ENCODE measurements at regions not wholly inside any gene's neighbourhood (a gene's known extent, or its start where the extent isn't known, plus 50 kb on each side); places are given as distances from the start of the nearest gene placed in this dataset.
"Not testable (repeated sequence)": the region's sequence is repeated elsewhere in the genome, so short reads cannot be mapped to it uniquely, and the experiment has no call there.

DNA sequence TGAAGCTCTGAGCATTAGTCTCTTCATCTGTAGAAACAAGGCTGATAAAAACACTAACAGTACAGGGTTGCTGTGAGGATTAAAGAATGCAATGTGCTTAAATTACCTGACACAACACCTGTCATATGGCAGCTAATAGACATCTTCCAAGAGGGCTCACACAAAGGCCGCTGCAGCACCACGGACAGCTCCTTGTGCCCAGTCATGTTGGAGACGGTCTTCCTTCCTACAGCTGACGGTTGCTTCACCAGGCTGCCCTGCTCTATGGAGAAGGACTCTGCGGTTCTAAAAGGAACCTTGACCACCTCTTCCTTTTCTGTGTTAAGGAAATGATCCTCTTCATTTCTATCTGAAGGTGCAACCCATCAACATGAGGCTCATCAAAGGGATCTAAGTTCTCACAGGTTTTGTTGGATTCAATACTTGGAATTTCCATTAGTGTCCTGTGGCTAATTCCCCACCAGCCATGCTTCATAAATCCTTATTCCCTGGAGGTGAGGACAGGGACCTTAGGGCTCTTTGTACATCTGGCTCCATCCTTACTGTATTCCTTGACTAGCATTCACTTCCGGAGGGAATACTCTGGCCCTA, 138.9 kb upstream of the CES5A start:
- peak in 1 of 2 donors; percentile 32 for DNase-seq (ENCODE audit: low read depth in 2 of 2)

GRCh38 chr16:56012482-56012811, 137.3 kb upstream of the CES5A start:
- DNase-seq (ENCODE audit: low read depth in 2 of 2) = no peak

- DNase-seq (ENCODE audit: low read depth in 2 of 2) = no peak
Measured at GRCh38 chr16:56011808-56012481, 136.8 kb upstream of the CES5A start.

DNA sequence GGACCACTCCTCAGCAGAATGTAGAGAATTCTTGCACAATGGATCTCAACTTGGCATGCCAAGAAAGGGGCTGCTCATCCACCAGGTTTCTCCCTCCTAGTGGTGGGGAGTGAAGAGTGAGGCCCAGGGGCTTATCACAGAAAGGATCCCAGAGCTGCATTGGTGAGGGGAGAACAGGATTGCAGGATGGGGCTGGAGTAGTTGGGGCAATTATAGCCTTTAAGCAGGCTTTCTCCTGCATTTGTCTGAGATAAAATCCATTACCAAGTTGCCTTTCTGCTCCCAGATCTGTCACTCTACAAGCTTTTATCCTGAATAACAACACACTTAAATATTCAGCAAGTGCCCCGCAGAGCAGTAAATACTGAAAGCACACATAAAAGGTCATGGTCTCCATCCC, 130.8 kb upstream of the CES5A start:
- DNase-seq (ENCODE audit: low read depth in 2 of 2) = no peak

DNA sequence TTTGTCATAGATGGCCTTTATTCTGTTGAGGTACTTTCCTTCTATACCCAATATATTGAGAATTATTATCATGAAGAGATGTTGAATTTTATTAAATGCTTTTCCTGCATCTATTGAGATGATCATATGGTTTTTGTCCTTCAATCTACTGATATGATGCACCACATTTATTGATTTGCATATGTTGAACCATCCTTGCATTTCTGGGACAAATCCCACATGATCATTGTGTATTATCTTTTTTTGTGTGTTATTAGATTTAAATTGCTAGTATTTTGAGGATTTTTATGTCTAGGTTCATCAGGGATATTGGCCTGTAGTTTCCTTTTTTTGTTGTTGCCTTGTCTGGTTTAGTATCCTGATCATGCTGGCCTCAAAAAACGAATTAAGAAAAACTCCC, 124.5 kb upstream of the CES5A start:
- DNase-seq (ENCODE audit: low read depth in 2 of 2) = no peak

DNA sequence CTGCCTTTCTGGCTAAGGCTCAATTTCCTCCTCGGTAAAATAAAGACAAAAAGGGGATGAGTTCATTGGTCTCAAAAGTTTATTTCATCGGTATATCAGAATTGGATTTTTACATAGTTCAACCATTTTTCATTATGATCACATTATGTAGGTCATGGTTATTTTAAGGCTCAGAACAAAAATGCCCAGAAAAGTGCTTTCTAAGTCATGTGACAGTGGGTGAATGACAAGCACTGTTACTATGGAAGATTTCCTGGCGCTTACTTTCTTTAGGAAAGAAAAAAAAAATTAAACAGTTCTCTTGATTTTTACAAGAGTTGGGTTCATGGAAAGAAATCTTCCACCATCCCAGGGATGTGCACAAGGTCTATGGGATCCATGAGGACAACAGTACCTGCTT, 117.9 kb upstream of the CES5A start:
- no peak for DNase-seq (ENCODE audit: low read depth in 2 of 2)

DNA sequence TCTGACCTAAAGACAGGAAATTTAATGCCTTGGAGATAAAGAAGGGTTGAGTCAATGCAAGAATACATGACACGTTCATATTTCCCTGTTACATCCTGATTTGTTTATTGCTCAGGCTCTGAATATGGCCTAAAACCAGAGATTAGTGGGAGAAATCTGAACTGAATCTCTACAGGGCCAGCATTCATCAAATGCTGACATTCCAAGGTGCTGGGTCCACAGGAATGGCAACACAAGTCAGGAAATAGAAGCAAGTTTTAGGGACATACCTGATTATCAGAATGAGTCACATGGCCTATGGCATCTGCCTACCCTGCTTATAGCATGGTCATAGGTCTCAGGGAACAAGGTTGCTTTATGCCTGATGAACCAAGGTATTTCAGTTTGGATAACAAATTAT, 117.4 kb upstream of the CES5A start:
- DNase-seq (ENCODE audit: low read depth in 2 of 2) = no peak

DNA sequence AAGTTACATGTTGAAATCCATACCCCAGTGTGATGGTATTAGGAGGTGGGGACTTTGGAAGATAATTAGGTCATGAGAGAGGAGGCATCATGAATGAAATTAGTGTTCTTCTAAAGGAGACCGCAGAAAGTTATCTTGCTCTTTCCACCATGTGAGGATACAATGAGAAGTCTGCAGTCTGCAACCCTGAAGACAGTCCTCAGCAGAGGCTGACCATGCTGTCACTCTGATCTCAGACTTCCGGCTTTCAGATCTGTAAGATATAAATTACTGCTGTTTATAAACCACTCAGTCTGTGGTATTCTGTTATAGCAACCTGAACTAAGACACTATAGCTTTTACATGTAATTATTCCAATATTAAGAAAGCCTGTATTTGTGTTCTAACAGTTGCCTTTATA, 116.7 kb upstream of the CES5A start:
- DNase-seq (ENCODE audit: low read depth in 2 of 2) = no peak

DNA sequence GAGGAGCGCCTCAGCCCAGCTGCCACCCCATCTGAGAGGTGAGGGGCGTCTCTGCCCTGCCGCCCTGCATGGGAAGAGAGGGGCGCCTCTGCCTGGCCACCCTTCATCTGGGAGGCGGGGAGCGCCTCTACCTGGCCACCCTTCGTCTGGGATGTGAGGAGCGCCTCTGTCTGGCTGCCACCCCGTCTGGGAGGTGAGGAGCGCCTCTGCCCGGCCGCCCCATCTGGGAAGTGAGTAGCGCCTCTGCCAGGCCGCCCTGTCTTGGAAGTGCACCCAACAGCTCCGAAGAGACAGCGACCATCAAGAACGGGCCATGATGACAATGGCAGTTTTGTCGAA, 114.4 kb upstream of the CES5A start:
- no peak for DNase-seq (ENCODE audit: low read depth in 2 of 2)

- DNase-seq (ENCODE audit: low read depth in 2 of 2) = not testable (repeated sequence)
Measured at GRCh38 chr16:55988850-55989568, 113.8 kb upstream of the CES5A start.

GRCh38 chr16:55988013-55988412, 112.8 kb upstream of the CES5A start:
- DNase-seq (ENCODE audit: low read depth in 2 of 2) = no peak

DNA sequence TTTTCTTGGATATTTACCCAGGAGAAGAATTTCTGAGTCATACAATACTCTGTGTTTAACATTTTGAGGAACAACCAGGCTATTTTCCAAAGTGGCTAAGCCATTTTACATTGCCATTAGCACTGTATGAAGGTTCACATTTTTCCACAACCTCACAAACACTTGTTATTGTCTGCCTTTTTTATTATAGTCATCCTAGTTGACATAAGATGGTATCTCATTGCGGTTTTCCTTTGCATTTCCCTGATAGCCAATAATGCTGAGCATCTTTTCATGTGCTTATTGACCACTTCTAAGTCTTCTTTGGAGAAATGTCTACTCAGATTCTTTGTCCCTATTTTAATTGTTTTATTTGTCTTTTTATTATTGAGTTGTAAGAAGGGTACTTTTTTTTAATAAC, 107.4 kb upstream of the CES5A start:
- DNase-seq (ENCODE audit: low read depth in 2 of 2) = no peak

- no peak for DNase-seq (ENCODE audit: low read depth in 2 of 2)
Measured at GRCh38 chr16:55981557-55981956, 106.4 kb upstream of the CES5A start.

DNA sequence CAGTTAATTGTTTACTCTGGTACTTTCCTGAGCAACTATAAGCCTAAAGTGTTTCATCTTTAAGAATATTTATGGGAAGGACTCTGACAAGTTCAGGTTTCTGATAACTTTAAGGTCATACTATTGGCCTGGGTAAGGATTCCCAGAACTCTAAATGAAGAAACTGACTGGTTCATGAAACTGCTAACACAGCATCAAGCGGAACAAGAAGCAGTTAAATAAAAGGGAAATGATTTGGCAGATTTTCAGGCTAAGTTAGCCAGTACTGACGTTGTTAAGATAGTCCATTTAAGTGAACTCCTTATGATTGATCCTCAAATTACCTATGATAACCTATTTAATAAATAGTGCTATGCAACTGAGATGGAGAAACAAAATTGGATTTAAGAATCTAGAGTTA, 101.6 kb upstream of the CES5A start:
- DNase-seq (ENCODE audit: low read depth in 2 of 2) = no peak

DNA sequence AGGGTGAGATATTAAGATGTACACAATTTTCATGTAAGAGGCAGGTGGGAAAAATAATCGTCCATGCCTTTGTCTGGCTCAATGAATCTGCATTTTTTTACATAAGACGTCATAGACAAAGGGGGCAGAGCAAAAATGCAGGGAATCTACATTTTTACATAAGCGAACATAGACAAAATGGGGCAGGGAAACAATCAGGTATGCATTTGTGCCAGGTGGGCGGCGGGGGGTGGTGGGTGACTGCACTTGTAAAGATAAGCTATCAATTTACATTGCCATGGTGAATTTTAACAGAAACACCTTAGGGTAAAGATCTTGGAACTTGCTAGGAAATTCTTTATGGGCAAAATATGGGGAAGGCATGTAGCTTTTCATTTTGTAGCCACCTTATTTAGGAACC, 96.3 kb upstream of the CES5A start:
- no peak for DNase-seq (ENCODE audit: low read depth in 2 of 2)

- DNase-seq (ENCODE audit: low read depth in 2 of 2) = no peak
Measured at GRCh38 chr16:55968221-55968620, 93.0 kb upstream of the CES5A start.

- DNase-seq (ENCODE audit: low read depth in 2 of 2) = no peak
Measured at GRCh38 chr16:55964923-55965475, 89.8 kb upstream of the CES5A start.

DNA sequence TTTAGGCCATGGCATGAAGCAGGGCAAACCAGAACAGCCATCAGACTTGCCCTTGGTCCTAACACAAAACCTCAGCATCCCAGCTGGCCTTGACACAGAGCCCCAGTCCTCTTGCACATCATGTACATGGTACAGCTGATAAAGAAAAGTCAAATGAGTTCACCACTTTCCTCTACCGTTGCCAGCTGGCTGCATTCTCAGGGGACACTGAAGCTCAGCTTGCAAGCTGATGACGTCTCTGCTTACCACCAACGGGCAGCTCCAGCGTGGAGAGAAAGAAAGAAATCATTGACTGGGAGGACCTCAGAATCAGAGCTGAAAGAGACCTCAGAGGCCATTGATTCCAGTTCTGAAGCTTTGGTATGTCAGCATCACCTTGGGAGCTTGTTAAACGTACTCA, 80.7 kb upstream of the CES5A start:
- no peak for DNase-seq (ENCODE audit: low read depth in 2 of 2)

GRCh38 chr16:55955424-55955823, 80.3 kb upstream of the CES5A start:
- DNase-seq (ENCODE audit: low read depth in 2 of 2) = no peak

- DNase-seq (ENCODE audit: low read depth in 2 of 2) = no peak
Measured at GRCh38 chr16:55954906-55955305, 79.7 kb upstream of the CES5A start.

GRCh38 chr16:55949518-55949917, 74.3 kb upstream of the CES5A start:
- no peak for DNase-seq (ENCODE audit: low read depth in 2 of 2)

DNA sequence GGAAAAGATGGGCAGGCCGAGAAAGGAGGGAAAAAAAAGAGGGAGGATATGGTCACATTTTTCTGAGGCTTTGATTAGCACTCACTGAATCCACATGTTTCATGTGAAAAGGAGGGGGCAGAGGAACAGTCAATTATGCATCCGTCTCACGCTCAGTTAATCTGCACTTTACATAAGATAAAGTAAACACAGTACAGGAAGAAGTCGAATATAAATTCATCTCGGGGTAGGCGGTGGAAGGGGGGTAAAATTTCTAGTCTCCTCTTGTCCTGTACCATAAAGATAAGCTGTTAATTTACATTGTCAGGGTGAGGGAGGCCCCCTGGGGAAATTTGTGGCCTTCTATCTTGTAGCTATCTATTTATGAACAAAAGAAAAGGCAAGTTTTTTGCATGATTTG, 73.1 kb upstream of the CES5A start:
- DNase-seq (ENCODE audit: low read depth in 2 of 2) = no peak

- no peak for DNase-seq (ENCODE audit: low read depth in 2 of 2)
Measured at GRCh38 chr16:55947366-55947765, 72.2 kb upstream of the CES5A start.
